K562 (cell line): ENCODE measurements at regions not wholly inside any gene's neighbourhood (a gene's known extent, or its start where the extent isn't known, plus 50 kb on each side); places are given as distances from the start of the nearest gene placed in this dataset.

ENCODE experiments used
- ATAC-seq: fragments of 200-7000 bp; cut with Tn5 transposase; 3 replicates; pipeline ENCODE4 v1.9.1; 2020; ENCODE audit warnings: moderate library complexity
- BruUV-seq: library from RNA; stranded (reverse); fragments of 400-500 nt; replicated peaks from 2 replicates; lab custom pipeline; 2021; lab: Mats Ljungman, UMichigan
- CTCF ChIA-PET: fragments of 300-600 bp; formaldehyde crosslinking; extraction: SDS; loops from one replicate; lab custom pipeline; 2021; ENCODE audit warnings: low intra/inter-chr PET ratio; lab: Yijun Ruan, JAX
- POLR2A ChIA-PET: fragments of 300-600, 350-650 bp; sonication (Branson Sonifier 250); formaldehyde crosslinking; extraction: SDS; loops from one replicate; lab custom pipeline; 2021; ENCODE audit warnings: antibody characterized with exemption, inconsistent platforms; lab: Yijun Ruan, JAX
- DNase-seq, 4 experiments: peaks; one replicate each; pipeline versions ENCODE4 v3.0.0 to v3.0.0-alpha.2; 2011 to 2018; ENCODE audit warnings: low spot score in 3 of 4, mixed read lengths in 3 of 4; ENCODE audit errors: extremely low read depth in 1 of 4
- FAIRE-seq: peaks from 2 replicates; lab custom pipeline; 2011; peaks lifted over from hg19 to GRCh38; lab: Jason Lieb, UNC
- H2AFZ ChIP-seq: 2 replicates; pipeline ENCODE4 v1.6.0; 2011; ENCODE audit warnings: low read depth, low read length, control low read depth, inconsistent platforms
- H3K27ac ChIP-seq: fragments of 200-600 bp; 3 replicates; pipeline ENCODE4 v1.8.0; 2011; ENCODE audit warnings: low read depth, mild to moderate bottlenecking, control low read depth, inconsistent platforms, low read length, moderate library complexity, mixed read lengths; ENCODE audit errors: extremely low read depth
- H3K27me3 ChIP-seq, 2 experiments: fragments of 300-600 bp in 1 of 2; 2 replicates in 1 of 2; 3 replicates in 1 of 2; pipeline versions ENCODE4 v1.6.0 to v1.8.0; 2011; ENCODE audit warnings: inconsistent platforms in 2 of 2, low read length in 2 of 2, mild to moderate bottlenecking in 1 of 2, mixed read lengths in 1 of 2, moderate library complexity in 1 of 2; ENCODE audit not compliant: control insufficient read depth in 2 of 2, insufficient read depth in 2 of 2
- H3K36me3 ChIP-seq: fragments of 300-600 bp; 3 replicates; pipeline ENCODE4 v1.8.0; 2011; ENCODE audit warnings: mild to moderate bottlenecking, low read length, inconsistent platforms; ENCODE audit not compliant: control insufficient read depth, insufficient read depth
- H3K4me1 ChIP-seq, 2 experiments: fragments of 200-600 bp in 1 of 2; replicated peaks in 1 of 2; 2 replicates in 1 of 2; 3 replicates in 1 of 2; pipeline versions ENCODE4 v1.5.1 to v1.8.0; 2011; ENCODE audit warnings: inconsistent platforms in 2 of 2, low read length in 2 of 2, mild to moderate bottlenecking in 1 of 2, mixed read lengths in 1 of 2, moderate library complexity in 1 of 2; ENCODE audit not compliant: control insufficient read depth in 2 of 2, insufficient read depth in 2 of 2
- H3K4me2 ChIP-seq: 2 replicates; pipeline ENCODE4 v1.6.1; 2011; ENCODE audit warnings: low read length, control low read depth, inconsistent platforms, mixed read lengths; ENCODE audit not compliant: insufficient read depth
- H3K4me3 ChIP-seq: fragments of 200-600 bp; sonication (generic), shearing (Covaris generic); 2 replicates; pipeline ENCODE4 v1.5.1; 2016; ENCODE audit warnings: control low read depth, inconsistent platforms
- H3K79me2 ChIP-seq: fragments of 200-600 bp; 3 replicates; pipeline ENCODE4 v1.8.0; 2011; ENCODE audit warnings: low read length, inconsistent platforms; ENCODE audit not compliant: control insufficient read depth, insufficient read depth
- H3K9ac ChIP-seq, 2 experiments: 2 replicates each; pipeline versions ENCODE4 v1.6.0 to v1.6.1; 2011; ENCODE audit warnings: low read depth in 2 of 2, low read length in 2 of 2, control low read depth in 1 of 2, inconsistent platforms in 1 of 2, mild to moderate bottlenecking in 1 of 2, mixed read lengths in 1 of 2; ENCODE audit not compliant: insufficient read depth in 1 of 2
- H3K9me1 ChIP-seq: one replicate; pipeline ENCODE4 v1.6.0; 2011; ENCODE audit warnings: inconsistent platforms, mild to moderate bottlenecking, low read length, moderate library complexity; ENCODE audit not compliant: control insufficient read depth, insufficient read depth
- H3K9me3 ChIP-seq: replicated peaks from 2 replicates; pipeline ENCODE4 v1.5.1; 2011; ENCODE audit warnings: low read depth, low read length, inconsistent platforms; ENCODE audit not compliant: control insufficient read depth, insufficient read depth
- H4K20me1 ChIP-seq: replicated peaks from 2 replicates; pipeline ENCODE4 v1.6.1; 2011; ENCODE audit warnings: low read length, inconsistent platforms, mixed read lengths; ENCODE audit not compliant: control insufficient read depth, insufficient read depth
- ADNP ChIP-seq: fragments of 200-800 bp; sonication (Bioruptor generic); IDR thresholded peaks from 2 replicates; pipeline ENCODE4 v1.6.1; 2016; ENCODE audit warnings: missing genetic modification characterization, missing compliant biosample characterization
- BCOR ChIP-seq: fragments of 450-650 bp; IDR thresholded peaks from 2 replicates; pipeline ENCODE4 v1.6.1; 2016
- CSDE1 ChIP-seq, 2 experiments: fragments of 450-650 bp; IDR thresholded peaks; 2 replicates each; pipeline ENCODE4 v1.6.1; 2016; ENCODE audit warnings: mild to moderate bottlenecking in 1 of 2
- ELF2 ChIP-seq: fragments of 250-450 bp; sonication (Bioruptor Pico); IDR thresholded peaks from 2 replicates; pipeline ENCODE4 v1.5.0; 2021; ENCODE audit warnings: mild to moderate bottlenecking
- EP300 ChIP-seq: IDR thresholded peaks from 2 replicates; pipeline ENCODE4 v1.6.1; 2012; ENCODE audit warnings: low read length, improper control_type of control experiment
- GATAD2B ChIP-seq: fragments of 450-650 bp; IDR thresholded peaks from 2 replicates; pipeline ENCODE4 v1.6.1; 2017; ENCODE audit warnings: mild to moderate bottlenecking, borderline replicate concordance
- MYBL2 ChIP-seq, 2 experiments: fragments of 450-650 bp in 1 of 2; sonication (generic) in 1 of 2; formaldehyde crosslinking in 1 of 2; IDR thresholded peaks; 2 replicates each; pipeline versions ENCODE4 v1.6.1 to v1.8.1; 2017 to 2022; ENCODE audit warnings: borderline replicate concordance in 1 of 2, inconsistent platforms in 1 of 2, low read depth in 1 of 2, mild to moderate bottlenecking in 1 of 2, missing genetic modification reagents in 1 of 2, moderate library complexity in 1 of 2
- PPARD ChIP-seq: fragments of 250-450 bp; sonication (Bioruptor Pico); IDR thresholded peaks from 2 replicates; pipeline ENCODE4 v1.8.0; 2022; ENCODE audit warnings: inconsistent platforms, mild to moderate bottlenecking, moderate library complexity
- PTTG1 ChIP-seq: fragments of 450-650 bp; IDR thresholded peaks from 2 replicates; pipeline ENCODE4 v1.6.1; 2016; ENCODE audit warnings: low read depth, mild to moderate bottlenecking, missing genetic modification characterization, missing compliant biosample characterization
- SIX5 ChIP-seq, 2 experiments: IDR thresholded peaks; 2 replicates each; pipeline ENCODE4 v1.6.1; 2011; ENCODE audit warnings: low read length in 2 of 2, borderline replicate concordance in 1 of 2, low read depth in 1 of 2, mild to moderate bottlenecking in 1 of 2, moderate library complexity in 1 of 2; ENCODE audit not compliant: insufficient read depth in 1 of 2
- ZNF778 ChIP-seq: fragments of 450-650 bp; formaldehyde crosslinking; IDR thresholded peaks from 2 replicates; pipeline ENCODE4 v1.4.0; 2020; ENCODE audit warnings: mild to moderate bottlenecking, moderate library complexity
- WGBS: fragments of 100-300 bp; shearing (Covaris generic); methylation state at CpG from one replicate; pipeline ENCODE4 v1.1.6; 2016; ENCODE audit warnings: low coverage, mixed read lengths; ENCODE audit not compliant: insufficient coverage; ENCODE audit errors: missing lambda C conversion rate; 5-methylcytosine and 5-hydroxymethylcytosine counted together
- in situ Hi-C: fragments of 300-500 bp; cut with MboI; formaldehyde crosslinking; loops from 4 replicates; pipeline ENCODE4 v1.15.0; 2018; ENCODE audit warnings: inconsistent platforms, mixed read lengths
- intact Hi-C: fragments of 100-400 bp; cut with micrococcal nuclease; formaldehyde crosslinking; loops from 2 replicates; pipeline ENCODE4 v1.14.2; 2022
- TF ChIP-seq, protein P1 (sequence below), 2 experiments: fragments of 450-650 bp; IDR thresholded peaks; 2 replicates each; pipeline ENCODE4 v1.6.1; 2016
- TF ChIP-seq, protein P2 (sequence below): fragments of 450-650 bp; IDR thresholded peaks from 2 replicates; pipeline ENCODE4 v1.6.1; 2016; ENCODE audit warnings: missing biosample characterization, missing genetic modification characterization

DNA sequence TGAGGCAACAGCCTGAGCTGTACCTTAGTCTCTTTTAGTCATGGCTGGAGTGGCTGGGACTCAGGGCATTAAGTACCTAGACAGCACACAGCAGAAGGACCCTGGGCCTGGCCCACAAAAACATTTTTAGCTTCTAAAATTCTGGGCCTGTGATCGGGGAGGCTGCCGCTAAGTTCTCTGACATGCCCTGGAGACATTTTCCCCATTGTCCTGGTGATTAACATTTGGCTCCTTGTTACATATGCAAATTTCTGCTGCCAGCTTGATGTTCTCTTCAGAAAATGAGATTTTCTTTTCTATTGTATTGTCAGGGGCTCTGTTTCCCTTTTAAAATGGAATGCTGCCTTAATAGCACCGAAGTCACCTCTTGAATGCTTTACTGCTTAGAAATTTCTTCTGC is 952.4 kb downstream of the TRAM1L1 start:
- no peak overlapping the region for H3K4me3 ChIP-seq
- FAIRE-seq (no peak), ATAC-seq (no peak), DNase-seq (no peak)
- in situ Hi-C loops (no loop called here), intact Hi-C loops (no loop called here)
- H3K9ac ChIP-seq, result no peak overlapping the region
- H3K27me3 ChIP-seq, result no peaks in the 10 kb centered on the region
- ChIA-PET POLR2A (no interaction called here), CTCF (no interaction called here)
- no TSS peak for BruUV-seq
- no peak overlapping the region for H3K4me2 ChIP-seq
- H3K27ac ChIP-seq, result no peak overlapping the region
- H4K20me1 ChIP-seq, result no peaks in the 10 kb centered on the region
- no peak overlapping the region for H2AFZ ChIP-seq
- H3K9me3 ChIP-seq, result no peaks in the 10 kb centered on the region
- no peaks in the 10 kb centered on the region for H3K36me3 ChIP-seq
- TF ChIP-seq MYBL2 (IDR thresholded peaks at IDR 0.05; ENCODE audit: low read depth) (no peak), MYBL2 (CRISPR knock-in tag; IDR thresholded peaks at IDR 0.05; ENCODE audit: borderline replicate concordance) (no peak), PPARD (CRISPR knock-in tag) (no peak), ADNP (no peak), GATAD2B (no peak), SIX5 (IDR thresholded peaks at IDR 0.05; ENCODE audit: borderline replicate concordance in 1 of 2, insufficient read depth in 1 of 2, low read depth in 1 of 2, low read length in 2 of 2) (no peak), CSDE1 (IDR thresholded peaks at IDR 0.05) (no peak), ELF2 (CRISPR knock-in tag) (no peak), PTTG1 (tag) (no peak), EP300 (no peak), ZNF778 (CRISPR knock-in tag) (no peak), BCOR (no peak)
- TF ChIP-seq, protein P1, sequence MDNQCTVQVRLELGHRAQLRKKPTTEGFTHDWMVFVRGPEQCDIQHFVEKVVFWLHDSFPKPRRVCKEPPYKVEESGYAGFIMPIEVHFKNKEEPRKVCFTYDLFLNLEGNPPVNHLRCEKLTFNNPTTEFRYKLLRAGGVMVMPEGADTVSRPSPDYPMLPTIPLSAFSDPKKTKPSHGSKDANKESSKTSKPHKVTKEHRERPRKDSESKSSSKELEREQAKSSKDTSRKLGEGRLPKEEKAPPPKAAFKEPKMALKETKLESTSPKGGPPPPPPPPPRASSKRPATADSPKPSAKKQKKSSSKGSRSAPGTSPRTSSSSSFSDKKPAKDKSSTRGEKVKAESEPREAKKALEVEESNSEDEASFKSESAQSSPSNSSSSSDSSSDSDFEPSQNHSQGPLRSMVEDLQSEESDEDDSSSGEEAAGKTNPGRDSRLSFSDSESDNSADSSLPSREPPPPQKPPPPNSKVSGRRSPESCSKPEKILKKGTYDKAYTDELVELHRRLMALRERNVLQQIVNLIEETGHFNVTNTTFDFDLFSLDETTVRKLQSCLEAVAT (IDR thresholded peaks at IDR 0.05), result no peak
- TF ChIP-seq, protein P2, sequence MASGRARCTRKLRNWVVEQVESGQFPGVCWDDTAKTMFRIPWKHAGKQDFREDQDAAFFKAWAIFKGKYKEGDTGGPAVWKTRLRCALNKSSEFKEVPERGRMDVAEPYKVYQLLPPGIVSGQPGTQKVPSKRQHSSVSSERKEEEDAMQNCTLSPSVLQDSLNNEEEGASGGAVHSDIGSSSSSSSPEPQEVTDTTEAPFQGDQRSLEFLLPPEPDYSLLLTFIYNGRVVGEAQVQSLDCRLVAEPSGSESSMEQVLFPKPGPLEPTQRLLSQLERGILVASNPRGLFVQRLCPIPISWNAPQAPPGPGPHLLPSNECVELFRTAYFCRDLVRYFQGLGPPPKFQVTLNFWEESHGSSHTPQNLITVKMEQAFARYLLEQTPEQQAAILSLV (tag), result no peak
- no peaks in the 10 kb centered on the region for H3K9me1 ChIP-seq
- 0% methylated on average over 3 of the region's 3 CpGs for WGBS
- H3K4me1 ChIP-seq, result no peaks in the 10 kb centered on the region
- no peaks in the 10 kb centered on the region for H3K79me2 ChIP-seq
